ENCODE measurements at regions not wholly inside any gene's neighbourhood (a gene's known extent, or its start where the extent isn't known, plus 50 kb on each side); places are given as distances from the start of the nearest gene placed in this dataset.

GRCh38 chr11:129258205-129258604 lies 66.1 kb upstream of the ARHGAP32 start:
- CTCF ChIA-PET = no interaction called here
- DNase-seq (ENCODE audit: extremely low spot score) = no peak
- TF ChIP-seq SP1 (IDR thresholded peaks at IDR 0.05) (no peak), LEF1 (IDR thresholded peaks at IDR 0.05; ENCODE audit: borderline replicate concordance) (no peak), BHLHE40 (IDR thresholded peaks at IDR 0.05; ENCODE audit: borderline replicate concordance) (no peak), ELF4 (IDR thresholded peaks at IDR 0.05) (no peak), ZNF384 (IDR thresholded peaks at IDR 0.05) (no peak), FOXK2 (IDR thresholded peaks at IDR 0.05) (no peak), SUZ12 (IDR thresholded peaks at IDR 0.05) (no peak), HDGF (IDR thresholded peaks at IDR 0.05; ENCODE audit: borderline replicate concordance) (no peak), ARNT (IDR thresholded peaks at IDR 0.05) (no peak)
- TF ChIP-seq, protein P1, sequence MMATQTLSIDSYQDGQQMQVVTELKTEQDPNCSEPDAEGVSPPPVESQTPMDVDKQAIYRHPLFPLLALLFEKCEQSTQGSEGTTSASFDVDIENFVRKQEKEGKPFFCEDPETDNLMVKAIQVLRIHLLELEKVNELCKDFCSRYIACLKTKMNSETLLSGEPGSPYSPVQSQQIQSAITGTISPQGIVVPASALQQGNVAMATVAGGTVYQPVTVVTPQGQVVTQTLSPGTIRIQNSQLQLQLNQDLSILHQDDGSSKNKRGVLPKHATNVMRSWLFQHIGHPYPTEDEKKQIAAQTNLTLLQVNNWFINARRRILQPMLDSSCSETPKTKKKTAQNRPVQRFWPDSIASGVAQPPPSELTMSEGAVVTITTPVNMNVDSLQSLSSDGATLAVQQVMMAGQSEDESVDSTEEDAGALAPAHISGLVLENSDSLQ (IDR thresholded peaks at IDR 0.05) = no peak
- POLR2A ChIA-PET = no interaction called here

- no peak for DNase-seq (ENCODE audit: extremely low spot score)
- ChIA-PET POLR2A (no interaction called here), CTCF (interaction anchor here (0.6 kb wide), 1 partner anchor 164 kb away, joined by 3 read pairs; no protein-coding TSS in a partner anchor)
- TF ChIP-seq FOXA1 (IDR thresholded peaks at IDR 0.05) (no peak), CTBP1 (IDR thresholded peaks at IDR 0.05; ENCODE audit: borderline replicate concordance) (no peak), LEF1 (IDR thresholded peaks at IDR 0.05; ENCODE audit: borderline replicate concordance) (no peak)
These were observed 65.4 kb upstream of the ARHGAP32 start for GRCh38 chr11:129257512-129257911.

DNA sequence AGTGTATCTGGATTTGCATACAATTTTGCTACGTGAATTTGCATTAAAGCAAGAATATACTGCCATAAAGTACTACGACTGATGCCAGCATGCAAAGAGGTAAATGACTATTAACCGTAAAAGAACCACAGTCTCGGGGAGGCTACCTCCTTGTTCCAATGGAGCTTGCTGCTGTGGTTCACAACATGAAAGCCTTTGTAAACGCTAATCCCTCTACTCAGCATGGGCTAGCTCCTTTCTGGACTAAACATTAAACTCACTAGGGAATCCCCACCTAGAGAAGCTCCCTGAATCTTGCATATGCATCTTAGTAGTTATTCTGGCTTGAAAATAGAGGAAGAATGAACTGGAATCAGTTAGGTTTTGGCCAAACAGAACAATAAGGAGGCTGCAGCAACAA lies 60.5 kb upstream of the ARHGAP32 start:
- TF ChIP-seq ZNF384 (IDR thresholded peaks at IDR 0.05) (no peak), SP1 (IDR thresholded peaks at IDR 0.05) (no peak), L3MBTL2 (conservative IDR thresholded peaks at IDR 0.05) (no peak), ELF4 (IDR thresholded peaks at IDR 0.05) (no peak), FOXA1 (IDR thresholded peaks at IDR 0.05) (no peak), CTBP1 (IDR thresholded peaks at IDR 0.05; ENCODE audit: borderline replicate concordance) (no peak), FOXM1 (IDR thresholded peaks at IDR 0.05; ENCODE audit: borderline replicate concordance) (no peak), LEF1 (IDR thresholded peaks at IDR 0.05; ENCODE audit: borderline replicate concordance) (no peak), HDGF (IDR thresholded peaks at IDR 0.05; ENCODE audit: borderline replicate concordance) (no peak), FOXK2 (IDR thresholded peaks at IDR 0.05) (no peak), BHLHE40 (IDR thresholded peaks at IDR 0.05; ENCODE audit: borderline replicate concordance) (no peak), ARNT (IDR thresholded peaks at IDR 0.05) (no peak), TARDBP (IDR thresholded peaks at IDR 0.05) (no peak), SUZ12 (IDR thresholded peaks at IDR 0.05) (no peak), NFRKB (IDR thresholded peaks at IDR 0.05) (no peak)
- TF ChIP-seq, protein P1 (IDR thresholded peaks at IDR 0.05) = no peak
- ChIA-PET POLR2A (no interaction called here), CTCF (no interaction called here)
- no peak for DNase-seq (ENCODE audit: extremely low spot score)

GRCh38 chr11:129251067-129251466 lies 58.9 kb upstream of the ARHGAP32 start:
- DNase-seq (ENCODE audit: extremely low spot score) = no peak
- POLR2A ChIA-PET = no interaction called here
- TF ChIP-seq SUZ12 (IDR thresholded peaks at IDR 0.05) (no peak), TARDBP (IDR thresholded peaks at IDR 0.05) (no peak), FOXA1 (IDR thresholded peaks at IDR 0.05) (no peak), ZNF384 (IDR thresholded peaks at IDR 0.05) (no peak), ARNT (IDR thresholded peaks at IDR 0.05) (no peak), ELF4 (IDR thresholded peaks at IDR 0.05) (no peak), LEF1 (IDR thresholded peaks at IDR 0.05; ENCODE audit: borderline replicate concordance) (no peak), CTBP1 (IDR thresholded peaks at IDR 0.05; ENCODE audit: borderline replicate concordance) (no peak), SP1 (IDR thresholded peaks at IDR 0.05) (no peak), L3MBTL2 (conservative IDR thresholded peaks at IDR 0.05) (no peak), NFRKB (IDR thresholded peaks at IDR 0.05) (no peak)
- TF ChIP-seq, protein P1 (IDR thresholded peaks at IDR 0.05) = no peak
- CTCF ChIA-PET = no interaction called here

DNA sequence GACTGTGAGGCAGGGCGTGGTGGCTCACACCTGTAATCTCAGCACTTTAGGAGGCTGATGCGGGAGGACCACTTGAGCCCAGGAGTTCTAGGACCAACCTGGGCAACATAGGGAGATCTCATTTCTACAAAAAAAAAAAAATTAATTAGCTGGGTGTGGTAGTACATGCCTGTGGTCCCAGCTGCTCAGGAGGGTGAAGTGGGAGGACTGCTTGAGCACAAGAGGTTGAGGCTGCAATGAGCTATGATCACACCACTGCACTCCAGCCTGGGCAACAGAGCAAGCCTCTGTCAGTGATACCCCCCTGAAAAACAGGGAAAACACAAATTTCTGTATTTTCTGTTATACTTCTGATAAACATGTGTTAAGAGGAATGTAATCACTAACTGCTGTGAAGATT lies 57.8 kb upstream of the ARHGAP32 start:
- no peak for DNase-seq (ENCODE audit: extremely low spot score)
- POLR2A ChIA-PET = no interaction called here
- CTCF ChIA-PET = no interaction called here
- TF ChIP-seq SUZ12 (IDR thresholded peaks at IDR 0.05) (no peak), FOXM1 (IDR thresholded peaks at IDR 0.05; ENCODE audit: borderline replicate concordance) (no peak), NFRKB (IDR thresholded peaks at IDR 0.05) (no peak), ARNT (IDR thresholded peaks at IDR 0.05) (no peak), LEF1 (IDR thresholded peaks at IDR 0.05; ENCODE audit: borderline replicate concordance) (no peak), CTBP1 (IDR thresholded peaks at IDR 0.05; ENCODE audit: borderline replicate concordance) (no peak)

GRCh38 chr11:129249351-129249750 lies 57.2 kb upstream of the ARHGAP32 start:
- ChIA-PET CTCF (no interaction called here), POLR2A (no interaction called here)
- no peak for DNase-seq (ENCODE audit: extremely low spot score)
- TF ChIP-seq HDGF (IDR thresholded peaks at IDR 0.05; ENCODE audit: borderline replicate concordance) = no peak
- TF ChIP-seq TARDBP (IDR thresholded peaks at IDR 0.05) = no peak
- no peak for TF ChIP-seq ZNF384 (IDR thresholded peaks at IDR 0.05)
- TF ChIP-seq FOXK2 (IDR thresholded peaks at IDR 0.05) = no peak
- TF ChIP-seq ARNT (IDR thresholded peaks at IDR 0.05) = no peak
- TF ChIP-seq ELF4 (IDR thresholded peaks at IDR 0.05) = no peak
- TF ChIP-seq, protein P1 (IDR thresholded peaks at IDR 0.05) = no peak
- no peak for TF ChIP-seq FOXA1 (IDR thresholded peaks at IDR 0.05)
- TF ChIP-seq BHLHE40 (IDR thresholded peaks at IDR 0.05; ENCODE audit: borderline replicate concordance) = no peak
- no peak for TF ChIP-seq LEF1 (IDR thresholded peaks at IDR 0.05; ENCODE audit: borderline replicate concordance)
